ENCODE measurements at regions not wholly inside any gene's neighbourhood (a gene's known extent, or its start where the extent isn't known, plus 50 kb on each side); places are given as distances from the start of the nearest gene placed in this dataset.

GRCh38 chrX:39853417-39854030 is 244.2 kb downstream of the BCOR start:
- H3K4me1 Mint-ChIP-seq (ENCODE audit: low read depth), result peaks cover 70% of the 10 kb centered on the region

DNA sequence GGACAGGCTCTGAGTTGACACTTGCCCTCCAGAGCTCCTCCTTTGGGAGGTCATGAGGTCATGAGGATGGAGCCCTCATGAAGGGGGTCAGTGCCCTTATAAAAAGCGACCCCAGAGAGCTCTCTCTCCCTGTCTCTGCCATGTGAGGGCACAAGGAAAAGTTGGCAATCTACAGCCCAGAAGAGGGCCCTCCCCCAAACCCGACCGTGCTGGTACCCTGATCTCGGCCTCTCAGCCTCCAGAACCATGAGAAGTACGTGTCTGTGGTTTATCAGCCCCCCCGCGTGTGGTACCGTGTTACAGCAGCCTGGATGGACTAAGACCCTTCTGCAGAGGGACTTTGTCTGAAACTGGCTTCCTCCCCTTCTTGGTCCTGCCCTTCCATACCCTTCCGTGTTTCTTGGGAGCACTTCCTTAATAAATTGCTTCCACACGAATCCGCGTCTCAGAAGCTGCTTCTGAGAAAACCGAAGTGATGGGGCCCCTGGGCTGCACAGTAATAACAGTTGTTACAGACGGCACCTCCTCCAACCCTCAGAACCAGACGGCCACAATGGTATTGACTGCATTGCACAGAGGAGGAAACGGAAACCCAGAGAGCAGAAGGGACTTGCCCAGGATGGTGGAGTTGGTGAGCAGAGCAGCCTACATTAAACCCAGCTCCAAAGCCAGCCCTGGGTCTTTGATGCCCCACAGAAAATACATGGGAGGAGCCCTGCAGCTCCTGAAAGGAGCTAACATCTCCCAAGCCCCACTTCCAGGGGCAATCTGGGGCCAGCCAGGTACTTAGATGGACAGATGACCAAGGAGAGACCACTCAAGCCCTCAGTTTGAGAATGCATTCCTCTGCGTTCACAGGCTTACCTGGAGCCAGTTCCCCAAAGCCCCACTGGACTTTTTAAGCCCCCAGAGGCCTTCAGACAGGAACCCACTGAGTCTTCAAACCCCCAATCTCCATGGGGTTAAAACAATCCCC is 242.7 kb downstream of the BCOR start:
- no peaks in the 10 kb centered on the region for H3K27me3 Mint-ChIP-seq (ENCODE audit: insufficient read depth)
- peaks cover 11% of the 10 kb centered on the region for H3K36me3 Mint-ChIP-seq (ENCODE audit: low read depth)
- intact Hi-C loops (cut with micrococcal nuclease), result loop anchor here (1.0 to 10.0 kb wide), 15 partner anchors 15 to 1053 kb away; partner anchors contain the start of gene MID1IP1
- no peaks in the 10 kb centered on the region for H3K9me3 Mint-ChIP-seq
- peak overlapping the region; percentile 93 for H3K27ac Mint-ChIP-seq
- H3K4me1 Mint-ChIP-seq (ENCODE audit: low read depth), result peaks cover 76% of the 10 kb centered on the region
- DNase-seq (ENCODE audit: low spot score), result peak; percentile 78
- peak overlapping the region; percentile 81 for H3K4me3 Mint-ChIP-seq

More at GRCh38 chrX:39853417-39854030, 244.2 kb downstream of the BCOR start:
- no peaks in the 10 kb centered on the region for H3K9me3 Mint-ChIP-seq
- peaks cover 14% of the 10 kb centered on the region for H3K36me3 Mint-ChIP-seq (ENCODE audit: low read depth)
- intact Hi-C loops (cut with micrococcal nuclease), result loop anchor here (2.0 to 10.0 kb wide), 4 partner anchors 123 to 649 kb away; no protein-coding TSS in a partner anchor
- peak overlapping the region; percentile 94 for H3K27ac Mint-ChIP-seq
- peak overlapping the region; percentile 81 for H3K4me3 Mint-ChIP-seq
- no peak for DNase-seq (ENCODE audit: low spot score)
- no peaks in the 10 kb centered on the region for H3K27me3 Mint-ChIP-seq (ENCODE audit: insufficient read depth)

GRCh38 chrX:39855748-39856129 is 242.0 kb downstream of the BCOR start:
- DNase-seq (ENCODE audit: low spot score), result peak; percentile 65
- peak overlapping the region; percentile 81 for H3K4me3 Mint-ChIP-seq
- H3K9me3 Mint-ChIP-seq, result no peaks in the 10 kb centered on the region
- no peaks in the 10 kb centered on the region for H3K27me3 Mint-ChIP-seq (ENCODE audit: insufficient read depth)
- H3K36me3 Mint-ChIP-seq (ENCODE audit: low read depth), result peaks cover 9% of the 10 kb centered on the region
- H3K27ac Mint-ChIP-seq, result peak overlapping the region; percentile 93
- peaks cover 76% of the 10 kb centered on the region for H3K4me1 Mint-ChIP-seq (ENCODE audit: low read depth)
- intact Hi-C loops (cut with micrococcal nuclease), result loop anchor here (1.0 to 10.0 kb wide), 15 partner anchors 15 to 1053 kb away; partner anchors contain the start of gene MID1IP1

GRCh38 chrX:39856472-39857121 is 241.2 kb downstream of the BCOR start:
- intact Hi-C loops (cut with micrococcal nuclease), result loop anchor here (5.0 to 10.0 kb wide), 3 partner anchors 429 to 1054 kb away; partner anchors contain the start of gene MID1IP1
- Mint-ChIP-seq H3K27me3 (ENCODE audit: insufficient read depth) (no peaks in the 10 kb centered on the region), H3K27ac (peak overlapping the region; percentile 93), H3K4me3 (no peak overlapping the region), H3K4me1 (ENCODE audit: low read depth) (peaks cover 75% of the 10 kb centered on the region), H3K36me3 (ENCODE audit: low read depth) (peaks cover 6% of the 10 kb centered on the region), H3K9me3 (no peaks in the 10 kb centered on the region)
- DNase-seq (ENCODE audit: low spot score), result no peak

GRCh38 chrX:39857780-39858179 is 240.0 kb downstream of the BCOR start:
- peak overlapping the region; percentile 39 for H3K4me3 Mint-ChIP-seq
- peak; percentile 8 for DNase-seq (ENCODE audit: low spot score)

DNA sequence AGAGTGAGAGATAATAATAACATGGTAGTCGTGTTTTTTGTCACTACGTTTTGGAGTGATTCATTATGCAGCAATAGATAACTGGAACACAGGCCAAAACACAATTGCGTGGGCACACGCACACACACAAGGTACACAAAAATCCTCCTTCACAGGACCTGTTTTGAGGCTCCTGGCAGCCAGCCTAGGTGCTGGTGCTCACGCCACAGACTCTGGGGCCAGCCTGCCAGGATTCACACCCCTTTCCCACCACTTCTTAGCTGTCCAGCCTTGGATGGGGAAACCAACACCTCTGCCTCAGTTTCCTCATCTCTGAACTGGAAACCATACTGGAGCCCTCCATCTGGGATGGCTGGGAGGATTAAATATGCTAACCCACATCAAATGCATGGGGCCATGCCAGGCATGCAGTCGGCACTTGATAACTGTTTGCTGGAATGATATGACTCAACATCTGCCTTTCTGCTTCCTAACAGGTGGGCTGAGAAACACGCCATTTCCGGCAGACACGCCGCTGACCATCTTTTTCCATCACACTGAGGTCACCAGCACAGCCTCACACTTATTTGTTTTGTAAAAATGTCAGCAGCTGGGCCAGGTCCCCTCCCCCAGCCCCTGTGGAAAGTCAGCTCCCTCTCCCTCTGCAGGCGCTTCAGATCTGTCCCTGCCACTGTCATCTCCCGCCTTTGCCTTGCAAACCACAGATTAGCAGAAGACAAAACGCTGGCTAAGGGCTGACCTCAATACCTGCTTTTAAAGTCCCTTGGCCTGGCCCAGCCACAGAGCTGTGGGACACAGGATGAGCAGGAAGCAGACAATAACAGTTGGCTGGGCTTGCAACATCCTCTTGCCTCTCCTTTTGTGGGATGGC is 237.5 kb downstream of the BCOR start:
- H3K9me3 Mint-ChIP-seq, result no peaks in the 10 kb centered on the region
- intact Hi-C loops (cut with micrococcal nuclease), result loop anchor here (1.0 to 10.0 kb wide), 13 partner anchors 10 to 1058 kb away; partner anchors contain the start of gene MID1IP1
- DNase-seq (ENCODE audit: low spot score), result peak; percentile 79
- H3K27ac Mint-ChIP-seq, result peak overlapping the region; percentile 98
- no peaks in the 10 kb centered on the region for H3K27me3 Mint-ChIP-seq (ENCODE audit: insufficient read depth)
- peak overlapping the region; percentile 70 for H3K4me3 Mint-ChIP-seq
- H3K4me1 Mint-ChIP-seq (ENCODE audit: low read depth), result peaks cover 60% of the 10 kb centered on the region
- H3K36me3 Mint-ChIP-seq (ENCODE audit: low read depth), result no peaks in the 10 kb centered on the region

More at GRCh38 chrX:39857780-39858179, 240.0 kb downstream of the BCOR start:
- Mint-ChIP-seq H3K4me1 (ENCODE audit: low read depth) (peaks cover 73% of the 10 kb centered on the region), H3K36me3 (ENCODE audit: low read depth) (peaks cover 3% of the 10 kb centered on the region), H3K27ac (peak overlapping the region; percentile 81), H3K27me3 (ENCODE audit: insufficient read depth) (no peaks in the 10 kb centered on the region), H3K9me3 (no peaks in the 10 kb centered on the region)
- intact Hi-C loops (cut with micrococcal nuclease), result loop anchor here (5.0 to 10.0 kb wide), 3 partner anchors 430 to 1055 kb away; partner anchors contain the start of gene MID1IP1

- no peaks in the 10 kb centered on the region for H3K27me3 Mint-ChIP-seq (ENCODE audit: insufficient read depth)
- intact Hi-C loops (cut with micrococcal nuclease), result no loop called here
Measured at GRCh38 chrX:39862963-39863362, 234.8 kb downstream of the BCOR start.

DNA sequence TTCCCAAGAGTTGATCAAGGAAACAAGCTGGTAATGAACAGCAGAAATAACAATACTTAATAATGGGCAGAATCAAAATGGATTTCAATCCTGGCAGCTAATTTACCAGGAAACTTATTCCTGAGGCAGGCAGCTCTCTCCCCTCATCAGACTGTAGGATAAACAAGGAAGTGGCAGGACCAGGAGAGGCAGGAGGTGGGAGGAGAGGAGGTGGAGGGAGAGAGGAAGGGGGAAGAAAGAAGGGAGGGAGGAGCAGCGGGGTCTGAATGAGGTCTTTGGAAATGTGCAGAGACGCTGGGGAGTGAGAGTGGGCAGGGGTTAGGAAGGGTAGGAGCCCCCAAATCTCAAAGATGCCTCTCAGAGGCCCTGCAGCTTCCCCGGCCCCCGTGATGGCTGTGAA is 231.5 kb downstream of the BCOR start:
- Mint-ChIP-seq H3K9me3 (no peaks in the 10 kb centered on the region), H3K4me1 (ENCODE audit: low read depth) (peaks cover 40% of the 10 kb centered on the region), H3K4me3 (no peak overlapping the region), H3K27ac (no peak overlapping the region), H3K36me3 (ENCODE audit: low read depth) (peaks cover 4% of the 10 kb centered on the region), H3K27me3 (ENCODE audit: insufficient read depth) (no peaks in the 10 kb centered on the region)
- DNase-seq (ENCODE audit: low spot score), result no peak
- intact Hi-C loops (cut with micrococcal nuclease), result no loop called here

More at GRCh38 chrX:39862963-39863362, 234.8 kb downstream of the BCOR start:
- H3K4me3 Mint-ChIP-seq, result no peak overlapping the region
- no peak for DNase-seq (ENCODE audit: low spot score)
- H3K36me3 Mint-ChIP-seq (ENCODE audit: low read depth), result no peaks in the 10 kb centered on the region
- no peak overlapping the region for H3K27ac Mint-ChIP-seq
- H3K4me1 Mint-ChIP-seq (ENCODE audit: low read depth), result peaks cover 43% of the 10 kb centered on the region
- no peaks in the 10 kb centered on the region for H3K9me3 Mint-ChIP-seq

DNA sequence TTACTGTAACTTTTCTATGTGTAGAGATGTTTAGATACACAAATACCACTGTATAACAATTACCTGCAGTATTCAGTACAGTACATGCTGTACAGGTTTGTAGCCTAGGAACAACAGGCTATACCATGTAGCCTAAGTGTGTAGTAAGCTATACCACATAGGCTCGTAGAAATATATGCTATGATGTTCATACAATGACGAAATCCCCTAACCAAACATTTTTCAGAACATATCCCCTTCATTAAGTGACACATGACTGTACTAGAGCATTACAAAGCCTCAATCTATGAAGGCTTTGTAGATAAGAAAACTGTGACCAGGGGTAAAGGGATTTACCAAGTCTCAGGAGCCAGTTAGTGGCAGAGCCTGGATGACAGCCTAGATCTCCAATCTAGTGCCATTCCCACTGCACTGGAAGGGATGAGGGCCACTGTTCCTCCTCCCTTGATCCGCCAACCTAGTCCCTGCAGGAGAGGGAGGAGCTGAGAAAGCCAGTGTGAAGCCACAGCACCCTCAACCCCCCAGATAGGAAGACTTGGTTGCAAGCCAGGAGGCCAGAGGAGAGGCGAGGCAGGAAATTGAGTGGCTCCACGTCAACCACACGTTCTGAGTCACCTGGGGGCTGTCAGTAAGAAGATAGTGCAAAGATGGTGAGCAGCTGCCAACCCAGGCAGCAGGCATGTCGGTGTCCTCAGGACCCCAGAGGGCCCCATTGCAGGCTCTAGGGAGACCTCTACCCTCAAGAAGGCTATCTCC is 227.7 kb downstream of the BCOR start:
- Mint-ChIP-seq H3K4me1 (ENCODE audit: low read depth) (peaks cover 55% of the 10 kb centered on the region), H3K9me3 (peaks cover 3% of the 10 kb centered on the region), H3K27ac (peak overlapping the region; percentile 83), H3K36me3 (ENCODE audit: low read depth) (peaks cover 9% of the 10 kb centered on the region), H3K27me3 (ENCODE audit: insufficient read depth) (no peaks in the 10 kb centered on the region), H3K4me3 (peak overlapping the region; percentile 43)
- DNase-seq (ENCODE audit: low spot score), result peak; percentile 70
- intact Hi-C loops (cut with micrococcal nuclease), result loop anchor here (1.0 to 5.0 kb wide), 4 partner anchors 10 to 227 kb away; partner anchors contain the start of gene BCOR

GRCh38 chrX:39871648-39872047 is 226.1 kb downstream of the BCOR start:
- no peak overlapping the region for H3K4me3 Mint-ChIP-seq

GRCh38 chrX:39873117-39873516 is 224.6 kb downstream of the BCOR start:
- Mint-ChIP-seq H3K36me3 (ENCODE audit: low read depth) (peaks cover 9% of the 10 kb centered on the region), H3K27ac (no peak overlapping the region), H3K27me3 (ENCODE audit: insufficient read depth) (no peaks in the 10 kb centered on the region), H3K4me3 (peak overlapping the region; percentile 19), H3K9me3 (peaks cover 3% of the 10 kb centered on the region), H3K4me1 (ENCODE audit: low read depth) (peaks cover 56% of the 10 kb centered on the region)
- no peak for DNase-seq (ENCODE audit: low spot score)
- intact Hi-C loops (cut with micrococcal nuclease), result loop anchor here (5.0 kb wide), 2 partner anchors 56 to 224 kb away; partner anchors contain the start of gene BCOR

More at GRCh38 chrX:39871648-39872047, 226.1 kb downstream of the BCOR start:
- Mint-ChIP-seq H3K36me3 (ENCODE audit: low read depth) (peaks cover 9% of the 10 kb centered on the region), H3K27me3 (ENCODE audit: insufficient read depth) (no peaks in the 10 kb centered on the region), H3K9me3 (peaks cover 3% of the 10 kb centered on the region), H3K4me1 (ENCODE audit: low read depth) (peaks cover 61% of the 10 kb centered on the region), H3K27ac (no peak overlapping the region)
- intact Hi-C loops (cut with micrococcal nuclease), result loop anchor here (5.0 kb wide), 2 partner anchors 54 to 226 kb away; partner anchors contain the start of gene BCOR
- no peak for DNase-seq (ENCODE audit: low spot score)
